ENCODE measurements at regions not wholly inside any gene's neighbourhood (a gene's known extent, or its start where the extent isn't known, plus 50 kb on each side); places are given as distances from the start of the nearest gene placed in this dataset.

DNA sequence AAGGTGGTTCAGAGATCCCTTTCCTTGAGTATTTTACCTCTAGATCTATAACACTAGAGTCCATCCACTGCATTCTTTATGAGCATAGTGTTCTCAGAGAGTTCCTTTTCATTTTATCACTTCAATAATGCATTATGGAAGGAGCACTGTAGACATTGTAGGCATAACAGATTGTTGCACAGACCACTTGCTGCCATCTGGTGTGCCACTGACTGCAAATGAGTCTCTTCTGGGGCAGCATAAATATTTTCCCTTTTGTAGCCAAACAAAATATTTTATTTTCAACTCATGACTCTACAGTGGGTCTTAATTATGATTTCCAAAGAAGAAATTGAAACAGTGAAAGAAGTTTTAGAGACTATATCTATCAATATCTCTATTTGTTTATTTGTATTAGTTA, 290.4 kb downstream of the OLFM3 start:
- DNase-seq (ENCODE audit: low spot score) = no peak

GRCh38 chr1:101709721-101710120, 287.0 kb downstream of the OLFM3 start:
- DNase-seq (ENCODE audit: low spot score) = no peak

DNA sequence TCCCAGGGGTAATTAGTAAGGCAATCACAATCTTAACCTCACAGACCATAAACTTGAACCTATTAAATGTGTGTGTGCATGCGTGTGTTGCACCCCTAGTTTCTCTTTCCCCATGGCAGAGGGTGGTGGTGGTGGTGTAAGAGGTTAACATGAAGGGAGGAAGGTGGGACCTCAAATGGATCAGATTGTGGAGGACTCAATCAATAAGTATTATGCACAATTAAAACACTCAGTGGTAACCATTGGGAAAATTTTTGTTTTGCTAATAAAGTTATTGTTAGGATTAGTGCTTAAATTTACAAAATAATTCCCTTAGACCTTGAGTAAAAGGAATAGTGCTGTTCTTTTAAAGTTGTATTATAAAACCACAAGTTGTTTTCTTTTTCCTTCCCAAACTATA, 283.0 kb downstream of the OLFM3 start:
- no peak for DNase-seq (ENCODE audit: low spot score)

DNA sequence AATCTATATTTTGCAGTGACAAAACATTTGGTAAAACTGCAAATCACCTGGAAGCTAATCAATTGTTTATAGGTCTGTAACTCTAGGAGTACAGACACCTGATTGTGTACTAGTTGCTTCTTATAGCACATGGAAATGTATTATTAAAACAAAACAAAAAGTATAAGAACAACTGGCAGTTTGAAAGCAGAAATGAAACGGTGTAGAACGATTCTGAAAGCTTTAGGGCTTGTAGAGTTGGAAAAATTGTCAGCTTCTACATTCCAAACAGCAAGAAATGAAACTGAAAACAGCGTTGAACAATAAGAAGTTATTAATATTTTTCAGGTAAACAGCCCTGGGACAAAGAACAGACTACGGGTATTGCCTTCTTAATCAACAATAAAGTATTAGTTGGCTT, 273.3 kb downstream of the OLFM3 start:
- no peak for DNase-seq (ENCODE audit: low spot score)

- no peak for DNase-seq (ENCODE audit: low spot score)
Observed at GRCh38 chr1:101728029-101728428, 268.7 kb downstream of the OLFM3 start.

DNA sequence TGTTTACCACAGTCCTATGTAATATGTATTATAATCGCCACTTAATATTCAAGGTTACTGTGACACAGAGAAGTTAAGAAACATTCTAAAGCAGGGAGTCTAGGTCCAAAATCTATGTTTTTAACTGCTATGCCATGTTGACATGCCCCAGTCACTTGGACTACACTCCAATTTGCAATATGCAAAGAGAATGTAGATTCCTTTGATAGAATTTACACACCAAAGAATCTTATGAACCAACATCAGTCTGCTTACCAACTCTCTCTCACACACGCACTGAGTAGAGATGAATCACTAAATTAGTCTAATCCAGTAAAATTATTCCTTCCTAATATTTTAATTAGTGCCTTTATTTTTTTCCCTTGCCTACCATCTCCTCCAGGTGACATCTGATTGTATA, 266.2 kb downstream of the OLFM3 start:
- DNase-seq (ENCODE audit: low spot score) = no peak

GRCh38 chr1:101732261-101732660, 264.5 kb downstream of the OLFM3 start:
- no peak for DNase-seq (ENCODE audit: low spot score)

DNA sequence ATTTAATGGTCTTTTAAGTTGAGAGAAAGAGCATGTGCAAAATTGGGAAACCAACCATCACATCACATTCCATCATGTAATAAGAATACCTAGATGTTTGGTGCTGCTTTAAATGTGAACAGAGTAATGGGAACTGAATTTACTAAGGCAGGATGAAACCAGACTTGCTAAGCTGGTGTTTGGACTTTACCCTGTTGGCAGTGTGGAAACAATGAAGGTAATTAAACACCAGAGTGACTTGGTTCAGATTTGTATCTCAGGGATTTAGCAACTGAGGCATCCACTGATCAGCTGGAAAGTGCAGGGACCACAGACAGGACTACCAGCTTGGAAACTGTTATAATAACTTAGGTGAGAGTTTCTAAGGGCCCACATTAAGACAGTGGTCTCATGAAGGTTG, 263.4 kb downstream of the OLFM3 start:
- DNase-seq (ENCODE audit: low spot score) = no peak

- peak; percentile 4 for DNase-seq (ENCODE audit: low spot score)
Observed at GRCh38 chr1:101738475-101738874, 258.3 kb downstream of the OLFM3 start.

- DNase-seq (ENCODE audit: low spot score) = no peak
Observed at GRCh38 chr1:101739146-101739545, 257.6 kb downstream of the OLFM3 start.

DNA sequence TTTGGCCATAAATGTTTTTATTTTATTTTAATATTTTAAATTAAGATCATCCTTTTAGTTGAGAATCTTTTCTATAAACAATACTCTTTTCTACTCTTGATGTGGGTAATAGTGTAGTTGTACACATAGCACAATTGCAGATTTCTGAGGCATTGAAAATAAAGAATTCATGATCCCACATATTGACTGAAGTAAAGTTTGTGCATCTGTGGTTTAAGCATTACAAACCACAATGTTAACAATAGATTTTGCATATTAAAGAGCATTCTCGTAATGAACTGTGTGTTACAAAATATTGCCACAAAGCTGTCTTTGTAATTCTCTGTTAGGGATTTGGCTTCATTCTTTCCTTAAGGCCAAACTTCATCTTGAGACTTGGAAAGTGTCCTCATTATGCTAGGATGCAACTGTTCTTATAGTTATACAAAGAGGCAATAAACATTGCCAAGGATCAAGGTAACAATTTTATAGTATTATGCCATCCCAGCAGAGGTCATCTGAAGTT, 256.8 kb downstream of the OLFM3 start:
- no peak for DNase-seq (ENCODE audit: low spot score)

DNA sequence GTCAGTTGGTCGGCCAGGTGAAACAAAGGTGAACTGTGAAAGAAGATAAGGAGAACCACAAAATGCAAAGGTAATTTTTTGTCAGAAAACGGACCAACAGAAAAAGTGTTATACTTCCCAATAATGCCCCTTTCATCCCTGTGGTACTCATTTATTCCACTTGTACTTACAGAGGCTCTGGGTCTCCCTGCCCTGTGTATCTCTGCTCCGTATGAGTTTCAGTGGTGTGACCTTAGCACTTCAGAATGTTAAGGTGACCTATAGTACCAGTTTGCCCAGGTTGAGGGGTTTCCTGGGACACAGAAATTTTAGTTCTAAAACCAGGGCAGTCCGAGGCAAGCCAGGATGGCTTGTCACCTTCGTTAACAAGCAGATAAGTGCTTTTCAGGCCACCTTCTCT, 254.8 kb downstream of the OLFM3 start:
- no peak for DNase-seq (ENCODE audit: low spot score)

- DNase-seq (ENCODE audit: low spot score) = no peak
Observed at GRCh38 chr1:101742509-101742908, 254.2 kb downstream of the OLFM3 start.

- no peak for DNase-seq (ENCODE audit: low spot score)
Observed at GRCh38 chr1:101745551-101746270, 251.0 kb downstream of the OLFM3 start.

DNA sequence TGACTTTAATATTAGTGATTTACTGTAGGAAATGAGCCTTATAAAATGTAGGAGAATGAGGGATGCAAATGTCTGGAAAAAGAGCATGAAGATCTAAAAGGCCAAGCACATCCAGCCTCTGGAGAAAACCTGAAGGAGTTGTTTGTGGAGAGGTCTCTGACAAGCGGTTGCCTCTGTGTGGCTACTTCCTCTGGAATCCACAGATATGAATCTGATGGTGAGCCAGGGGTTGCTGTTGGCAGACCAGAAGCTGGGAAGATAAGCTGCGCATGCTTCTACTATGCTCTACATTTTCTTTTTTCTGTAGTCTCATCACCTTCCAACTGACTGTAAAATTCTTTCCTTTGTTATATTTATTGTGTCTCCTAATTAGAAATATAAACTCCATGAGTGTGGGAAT, 248.6 kb downstream of the OLFM3 start:
- DNase-seq (ENCODE audit: low spot score) = no peak

Data from AG08396 (cell line).